ENCODE measurements at regions not wholly inside any gene's neighbourhood (a gene's known extent, or its start where the extent isn't known, plus 50 kb on each side); places are given as distances from the start of the nearest gene placed in this dataset.
"Not testable (repeated sequence)": the region's sequence is repeated elsewhere in the genome, so short reads cannot be mapped to it uniquely, and the experiment has no call there.

DNA sequence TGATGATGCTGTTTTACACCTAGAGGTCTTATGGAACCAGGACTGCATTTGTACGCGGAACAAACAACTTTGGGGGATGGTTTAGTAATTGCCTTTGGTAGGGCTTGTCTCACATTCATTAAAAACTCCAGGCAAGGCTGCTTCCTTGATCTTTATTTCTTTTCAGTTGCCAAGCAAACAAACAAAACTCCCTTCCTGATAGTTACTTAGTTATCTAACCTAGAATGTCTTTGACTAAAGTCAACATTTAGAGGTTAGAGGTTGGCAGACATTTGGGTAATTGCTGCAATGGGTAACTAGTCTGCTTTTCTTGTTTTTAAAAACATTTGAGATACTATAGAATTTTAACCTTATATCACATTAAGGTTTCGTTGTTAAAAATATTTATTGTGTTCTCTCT lies 500.9 kb upstream of the PTBP2 start:
- no peaks in the 10 kb centered on the region for H3K36me3 ChIP-seq (ENCODE audit: low read depth, low read length)
- no peak overlapping the region for H3K4me3 ChIP-seq (ENCODE audit: low read length)
- ChIA-PET POLR2A (ENCODE audit: unreplicated experiment) (no interaction called here), CTCF (no interaction called here)
- no peaks in the 10 kb centered on the region for H3K4me1 ChIP-seq (ENCODE audit: insufficient read depth, low read length)
- H3K9me3 ChIP-seq (ENCODE audit: low read length): no peaks in the 10 kb centered on the region
- peaks cover 42% of the 10 kb centered on the region for H3K27me3 ChIP-seq (ENCODE audit: low read length)
- H3F3A ChIP-seq (ENCODE audit: low read length, unreplicated experiment): no peaks in the 10 kb centered on the region
- no peaks in the 10 kb centered on the region for H4K20me1 ChIP-seq (ENCODE audit: low read length)
- H3K79me2 ChIP-seq (ENCODE audit: low read length): no peaks in the 10 kb centered on the region
- no peaks in the 10 kb centered on the region for H3K9me2 ChIP-seq (replicated peaks; ENCODE audit: low read length)
- ATAC-seq (no peak), DNase-seq (no peak)
- H3K4me2 ChIP-seq (ENCODE audit: low read length): no peak overlapping the region
- H3K9ac ChIP-seq (ENCODE audit: low read length): no peak overlapping the region
- TF ChIP-seq EZH2phosphoT487 (IDR thresholded peaks at IDR 0.05; ENCODE audit: borderline replicate concordance, low read length): no peak
- no peak for TF ChIP-seq EZH2 (IDR thresholded peaks at IDR 0.05; ENCODE audit: low read length, unreplicated experiment)
- TF ChIP-seq, protein P1, sequence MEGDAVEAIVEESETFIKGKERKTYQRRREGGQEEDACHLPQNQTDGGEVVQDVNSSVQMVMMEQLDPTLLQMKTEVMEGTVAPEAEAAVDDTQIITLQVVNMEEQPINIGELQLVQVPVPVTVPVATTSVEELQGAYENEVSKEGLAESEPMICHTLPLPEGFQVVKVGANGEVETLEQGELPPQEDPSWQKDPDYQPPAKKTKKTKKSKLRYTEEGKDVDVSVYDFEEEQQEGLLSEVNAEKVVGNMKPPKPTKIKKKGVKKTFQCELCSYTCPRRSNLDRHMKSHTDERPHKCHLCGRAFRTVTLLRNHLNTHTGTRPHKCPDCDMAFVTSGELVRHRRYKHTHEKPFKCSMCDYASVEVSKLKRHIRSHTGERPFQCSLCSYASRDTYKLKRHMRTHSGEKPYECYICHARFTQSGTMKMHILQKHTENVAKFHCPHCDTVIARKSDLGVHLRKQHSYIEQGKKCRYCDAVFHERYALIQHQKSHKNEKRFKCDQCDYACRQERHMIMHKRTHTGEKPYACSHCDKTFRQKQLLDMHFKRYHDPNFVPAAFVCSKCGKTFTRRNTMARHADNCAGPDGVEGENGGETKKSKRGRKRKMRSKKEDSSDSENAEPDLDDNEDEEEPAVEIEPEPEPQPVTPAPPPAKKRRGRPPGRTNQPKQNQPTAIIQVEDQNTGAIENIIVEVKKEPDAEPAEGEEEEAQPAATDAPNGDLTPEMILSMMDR (conservative IDR thresholded peaks at IDR 0.05; ENCODE audit: low read depth, low read length): no peak
- BruUV-seq (replicated peaks): no TSS peak
- intact Hi-C loops (cut with micrococcal nuclease): no loop called here
- H3K27ac ChIP-seq (ENCODE audit: low read length): no peak overlapping the region
- H2AFZ ChIP-seq (ENCODE audit: low read length): no peak overlapping the region

DNA sequence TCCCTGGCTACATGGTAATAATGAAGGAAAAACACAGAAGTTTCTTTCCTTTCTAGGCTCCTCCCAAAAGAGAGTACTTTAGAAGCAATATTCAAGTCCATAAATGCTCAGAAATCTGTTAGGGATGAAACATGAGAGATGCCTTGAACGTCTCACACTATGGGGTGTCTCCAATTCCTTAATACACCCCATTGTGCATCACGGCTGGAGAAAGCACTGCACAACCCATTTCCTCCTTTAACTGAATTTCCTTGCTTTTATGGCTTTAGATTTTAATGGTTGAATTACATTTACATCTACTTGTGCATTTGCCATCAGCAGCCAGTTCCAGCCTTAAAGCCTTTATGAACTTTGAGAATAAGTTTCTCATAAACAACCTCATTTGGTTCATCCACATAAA lies 498.9 kb upstream of the PTBP2 start:
- ChIA-PET POLR2A (ENCODE audit: unreplicated experiment) (no interaction called here), CTCF (no interaction called here)
- H3K4me3 ChIP-seq (ENCODE audit: low read length): no peak overlapping the region
- no peaks in the 10 kb centered on the region for H3K4me1 ChIP-seq (ENCODE audit: insufficient read depth, low read length)
- no peaks in the 10 kb centered on the region for H3K36me3 ChIP-seq (ENCODE audit: low read depth, low read length)
- H3K27me3 ChIP-seq (ENCODE audit: low read length): peaks cover 43% of the 10 kb centered on the region
- no peak overlapping the region for H3K4me2 ChIP-seq (ENCODE audit: low read length)
- no peaks in the 10 kb centered on the region for H3K9me2 ChIP-seq (replicated peaks; ENCODE audit: low read length)
- no peak overlapping the region for H3K9ac ChIP-seq (ENCODE audit: low read length)
- no peaks in the 10 kb centered on the region for H3K9me3 ChIP-seq (ENCODE audit: low read length)
- no peaks in the 10 kb centered on the region for H3K79me2 ChIP-seq (ENCODE audit: low read length)
- H2AFZ ChIP-seq (ENCODE audit: low read length): no peak overlapping the region
- H4K20me1 ChIP-seq (ENCODE audit: low read length): no peaks in the 10 kb centered on the region
- BruUV-seq (replicated peaks): no TSS peak
- intact Hi-C loops (cut with micrococcal nuclease): no loop called here
- no peak overlapping the region for H3K27ac ChIP-seq (ENCODE audit: low read length)
- TF ChIP-seq, protein P1 (conservative IDR thresholded peaks at IDR 0.05; ENCODE audit: low read depth, low read length): no peak
- TF ChIP-seq EZH2phosphoT487 (IDR thresholded peaks at IDR 0.05; ENCODE audit: borderline replicate concordance, low read length) (no peak), EZH2 (IDR thresholded peaks at IDR 0.05; ENCODE audit: low read length, unreplicated experiment) (no peak)
- ATAC-seq (no peak), DNase-seq (no peak)
- H3F3A ChIP-seq (ENCODE audit: low read length, unreplicated experiment): no peaks in the 10 kb centered on the region

DNA sequence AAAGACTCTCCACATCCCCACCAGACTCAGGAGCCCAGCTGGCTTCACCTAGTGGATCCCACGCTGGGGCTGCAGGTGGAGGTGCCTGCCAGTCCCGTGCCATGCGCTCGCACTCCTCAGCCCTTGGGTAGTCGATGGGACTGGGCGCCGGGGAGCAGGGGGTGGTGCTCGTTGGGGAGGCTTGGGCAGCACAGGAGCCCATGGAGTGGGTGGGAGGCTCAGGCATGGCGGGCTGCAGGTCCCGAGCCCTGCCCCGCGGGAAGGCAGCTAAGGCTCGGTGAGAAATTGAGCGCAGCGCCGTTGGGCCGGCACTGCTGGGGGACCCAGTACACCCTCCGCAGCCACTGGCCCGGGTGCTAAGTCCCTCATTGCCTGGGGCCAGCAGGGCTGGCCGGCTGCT lies 497.4 kb upstream of the PTBP2 start:
- intact Hi-C loops (cut with micrococcal nuclease); ATAC-seq; CTCF ChIA-PET; H4K20me1 ChIP-seq (ENCODE audit: low read length); H3K36me3 ChIP-seq (ENCODE audit: low read depth, low read length); H3K4me3 ChIP-seq (ENCODE audit: low read length); H3K9me3 ChIP-seq (ENCODE audit: low read length); DNase-seq; H2AFZ ChIP-seq (ENCODE audit: low read length); H3K9me2 ChIP-seq (replicated peaks; ENCODE audit: low read length); H3K9ac ChIP-seq (ENCODE audit: low read length); BruUV-seq (replicated peaks); H3K4me1 ChIP-seq (ENCODE audit: insufficient read depth, low read length); H3F3A ChIP-seq (ENCODE audit: low read length, unreplicated experiment); H3K27ac ChIP-seq (ENCODE audit: low read length); H3K4me2 ChIP-seq (ENCODE audit: low read length); H3K79me2 ChIP-seq (ENCODE audit: low read length); POLR2A ChIA-PET (ENCODE audit: unreplicated experiment): not testable (repeated sequence)
- H3K27me3 ChIP-seq (ENCODE audit: low read length): peaks cover 42% of the 10 kb centered on the region
